Stimulated activated CD4-positive, alpha-beta T cell treated with anti-CD3 and anti-CD28 coated beads, Interleukin-2, amount 100 ng/mL, for 24 hours (primary cell): ENCODE measurements at regions not wholly inside any gene's neighbourhood (a gene's known extent, or its start where the extent isn't known, plus 50 kb on each side); places are given as distances from the start of the nearest gene placed in this dataset.
"Not testable (repeated sequence)": the region's sequence is repeated elsewhere in the genome, so short reads cannot be mapped to it uniquely, and the experiment has no call there.

ENCODE experiments used
- DNase-seq, 2 donors: peaks; one replicate each; pipeline ENCODE4 v3.0.0-alpha.2; 2020

DNA sequence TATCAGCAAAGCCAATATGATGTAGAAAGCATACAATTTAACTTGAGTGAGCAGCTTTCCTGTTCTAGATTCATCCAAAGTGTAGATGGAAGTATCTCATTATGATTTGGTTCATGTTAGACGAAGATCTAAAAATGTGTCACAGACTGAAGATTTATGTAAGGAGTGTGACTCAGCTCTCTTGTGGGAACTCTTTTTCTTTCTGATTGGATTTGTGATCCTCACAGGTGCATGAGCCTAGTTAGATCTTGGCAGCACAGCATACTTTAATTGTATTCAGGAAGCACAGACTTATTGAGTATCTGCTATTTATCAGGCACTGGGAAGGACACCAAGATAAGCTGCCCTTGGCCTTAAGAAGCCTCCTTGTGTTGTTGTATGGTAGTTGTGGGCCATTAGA lies 147.1 kb downstream of the C11orf91 start:
- no peak for DNase-seq

DNA sequence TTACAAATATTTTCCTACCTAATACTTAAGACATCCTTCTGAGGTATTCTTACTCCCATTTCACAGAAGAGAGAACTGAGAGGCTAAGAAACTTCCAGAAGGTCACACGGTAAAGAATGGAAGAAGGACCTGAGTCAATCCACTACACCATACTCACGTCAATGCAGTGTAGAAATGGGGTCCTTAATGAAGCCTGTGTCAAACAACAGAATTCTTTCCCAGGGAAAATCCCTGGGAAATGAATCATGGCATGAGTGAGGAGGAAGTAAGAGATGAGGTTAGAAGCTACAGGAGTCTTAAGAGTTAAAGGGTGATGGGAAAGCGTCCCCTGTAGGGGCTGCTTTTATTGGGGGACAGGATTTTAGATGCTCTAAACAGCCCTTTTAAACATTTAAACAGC lies 147.9 kb downstream of the C11orf91 start:
- DNase-seq = no peak

DNA sequence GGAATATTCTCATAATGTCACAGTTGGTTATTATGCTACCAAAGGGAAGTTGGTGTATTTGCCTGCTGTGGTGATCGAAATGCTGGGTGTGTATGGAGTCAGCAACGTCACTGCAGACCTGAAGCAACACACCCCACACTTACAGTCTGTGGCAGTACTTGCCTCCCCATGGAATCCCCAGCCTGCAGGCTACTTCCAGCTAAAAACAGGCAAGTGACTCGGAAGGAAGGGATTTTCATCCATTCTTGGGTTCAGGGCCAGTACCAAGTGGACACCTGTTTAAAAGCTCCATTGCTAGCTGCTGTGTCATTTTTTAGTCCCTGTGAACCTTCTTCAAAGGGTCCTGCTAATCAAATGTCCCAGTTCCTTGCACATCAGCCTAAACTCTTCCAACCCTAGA lies 149.6 kb downstream of the C11orf91 start:
- no peak for DNase-seq

DNA sequence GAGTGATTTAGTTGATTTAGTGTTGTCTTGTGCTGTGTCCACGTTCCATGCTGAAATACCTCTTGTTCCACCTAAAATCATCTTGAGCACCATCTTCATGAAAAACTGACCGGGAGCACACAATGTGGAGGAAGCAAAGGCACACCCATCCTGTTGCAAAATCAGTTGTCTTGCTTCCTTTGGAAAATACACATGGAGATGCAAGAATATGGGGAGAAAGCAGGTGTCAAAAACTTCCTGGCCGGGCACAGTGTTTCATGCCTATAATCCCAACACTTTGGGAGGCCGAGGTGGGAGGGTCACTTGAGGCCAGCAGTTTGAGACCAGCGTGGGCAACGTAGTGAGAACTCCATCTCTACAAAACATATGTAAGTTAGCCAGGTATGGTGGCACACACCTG lies 151.1 kb downstream of the C11orf91 start:
- DNase-seq = no peak

DNA sequence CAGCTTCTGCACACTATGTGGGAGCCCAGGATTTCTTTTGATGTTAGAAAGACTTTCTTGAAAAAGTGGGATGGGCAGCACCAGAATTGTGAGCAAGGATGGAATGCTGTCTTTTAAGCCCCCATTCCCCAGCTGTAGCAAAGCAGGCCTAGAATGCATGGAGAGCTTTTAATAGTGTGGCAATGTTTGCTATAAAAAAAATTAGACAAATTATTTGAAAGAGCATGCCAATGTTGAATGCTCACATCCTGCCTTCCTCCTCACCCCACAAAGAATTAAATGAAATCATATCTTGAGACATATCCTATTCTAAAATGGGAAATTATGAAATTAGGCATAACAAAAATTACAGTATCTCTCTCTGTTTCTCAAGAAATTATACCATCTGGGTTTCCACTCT lies 154.7 kb downstream of the C11orf91 start:
- DNase-seq = no peak

DNA sequence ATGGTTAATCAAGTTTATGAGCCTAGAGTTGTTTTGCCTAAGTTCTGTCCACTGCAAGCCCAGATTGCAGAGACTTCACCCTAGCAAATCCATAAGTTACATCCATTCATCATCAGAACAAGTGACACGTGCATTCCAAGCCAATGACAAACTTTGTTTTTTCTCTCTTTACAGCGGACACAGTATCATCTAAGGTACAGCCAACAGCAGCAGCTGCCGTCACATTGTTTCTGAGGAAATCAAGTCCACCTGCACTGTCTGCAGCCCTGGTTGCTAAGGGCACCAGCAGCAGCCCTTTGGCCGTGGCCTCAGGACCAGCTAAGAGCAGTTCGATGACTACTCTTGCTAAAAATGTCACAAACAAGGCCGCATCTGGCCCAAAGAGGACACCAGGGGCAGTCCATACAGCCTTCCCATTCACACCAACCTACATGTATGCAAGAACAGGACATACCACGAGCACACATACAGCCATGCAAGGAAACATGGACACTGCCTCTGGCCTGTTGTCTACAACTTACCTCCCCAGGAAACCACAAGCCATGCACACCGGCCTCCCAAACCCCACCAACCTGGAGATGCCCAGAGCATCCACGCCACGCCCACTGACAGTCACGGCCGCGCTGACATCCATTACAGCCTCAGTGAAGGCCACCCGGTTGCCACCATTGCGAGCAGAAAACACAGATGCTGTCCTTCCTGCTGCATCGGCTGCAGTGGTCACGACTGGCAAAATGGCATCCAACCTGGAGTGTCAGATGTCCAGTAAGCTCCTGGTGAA lies 155.8 kb downstream of the C11orf91 start:
- DNase-seq = no peak

DNA sequence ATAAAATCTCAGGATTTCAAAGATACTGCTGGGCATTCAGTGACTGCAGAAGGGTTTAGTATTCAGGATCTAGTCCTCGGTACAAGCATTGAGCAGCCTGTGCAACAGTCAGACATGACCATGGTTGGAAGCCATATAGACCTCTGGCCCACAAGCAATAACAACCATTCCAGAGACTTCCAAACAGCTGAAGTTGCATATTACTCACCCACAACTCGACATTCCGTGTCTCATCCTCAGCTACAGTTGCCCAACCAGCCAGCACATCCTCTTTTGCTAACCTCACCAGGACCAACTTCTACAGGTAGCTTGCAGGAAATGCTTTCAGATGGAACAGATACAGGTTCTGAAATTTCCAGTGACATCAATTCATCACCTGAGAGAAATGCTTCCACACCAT lies 156.8 kb downstream of the C11orf91 start:
- DNase-seq = no peak

DNA sequence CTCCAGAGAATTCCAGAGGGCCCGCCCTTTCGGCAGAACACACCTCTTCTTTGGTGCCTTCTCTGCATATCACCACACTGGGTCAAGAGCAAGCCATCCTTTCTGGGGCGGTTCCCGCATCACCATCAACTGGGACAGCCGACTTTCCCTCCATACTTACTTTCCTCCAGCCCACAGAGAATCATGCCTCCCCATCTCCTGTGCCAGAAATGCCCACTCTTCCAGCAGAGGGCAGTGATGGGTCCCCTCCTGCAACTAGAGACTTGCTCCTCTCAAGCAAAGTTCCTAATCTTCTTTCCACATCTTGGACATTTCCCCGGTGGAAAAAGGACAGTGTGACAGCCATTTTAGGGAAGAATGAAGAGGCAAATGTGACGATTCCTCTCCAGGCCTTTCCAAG lies 157.7 kb downstream of the C11orf91 start:
- DNase-seq = peak; percentile 48 to 57

DNA sequence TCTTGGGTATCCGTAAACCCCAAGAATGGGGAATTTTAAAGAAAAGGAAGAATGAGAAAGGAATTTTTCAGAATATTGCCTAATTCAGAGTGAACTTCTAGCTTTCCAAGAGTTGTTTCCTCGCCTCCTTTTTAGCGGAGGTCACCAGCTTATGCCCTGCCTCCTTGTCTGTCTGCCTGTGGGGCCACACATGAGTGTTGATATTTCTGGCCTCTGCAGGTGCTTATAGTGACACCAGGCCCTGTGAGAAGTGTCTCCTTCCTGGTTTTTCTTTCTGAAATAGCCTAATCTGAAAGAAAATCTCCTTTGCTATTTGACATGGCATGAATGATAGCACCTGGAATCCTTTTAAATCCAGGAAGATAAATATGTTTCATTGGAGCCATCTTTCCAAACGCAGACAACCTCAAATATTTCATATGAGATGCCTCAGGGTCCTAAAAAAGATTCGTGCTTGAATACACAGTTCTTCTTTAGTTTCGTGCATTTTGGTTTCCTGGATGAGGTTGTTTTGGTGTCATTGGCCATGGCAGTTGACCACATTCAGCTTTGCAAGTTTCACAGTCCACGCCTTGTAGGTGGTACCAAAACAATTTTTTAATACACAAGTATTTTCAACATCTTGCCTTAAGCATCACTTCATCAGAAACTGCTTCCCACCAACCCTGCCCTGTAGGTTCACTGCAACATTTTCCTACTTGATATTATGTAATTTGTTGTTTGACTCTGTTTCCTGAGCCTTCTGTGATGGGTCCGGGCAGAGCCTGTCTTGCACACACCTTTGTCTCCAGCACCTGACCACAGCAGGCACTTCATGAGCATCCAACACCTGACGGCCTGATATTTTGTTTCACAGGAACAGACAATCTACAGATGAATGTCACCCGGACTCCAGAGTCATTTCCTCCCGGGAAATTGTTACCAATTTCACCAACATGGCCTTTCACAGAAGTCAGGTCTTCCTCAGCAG lies 159.4 kb downstream of the C11orf91 start:
- no peak for DNase-seq

DNA sequence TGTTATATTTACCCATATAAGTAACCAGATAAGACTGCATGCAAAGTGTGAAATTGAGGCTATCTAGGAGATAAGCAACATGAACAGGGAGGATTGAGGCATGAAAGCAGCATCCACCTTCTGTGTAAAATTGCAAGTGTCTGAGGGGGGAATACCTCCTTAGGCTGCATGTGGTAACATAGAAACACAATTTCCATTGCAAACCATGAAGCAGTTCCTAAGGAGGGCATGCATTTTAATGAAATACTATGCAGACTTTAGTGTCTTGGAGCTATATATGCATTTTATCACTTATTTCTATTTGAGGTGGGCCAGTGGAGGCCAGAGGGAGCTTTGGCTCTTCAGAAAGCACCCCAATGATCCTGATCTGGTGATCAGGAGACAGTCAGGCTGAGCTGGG lies 160.2 kb downstream of the C11orf91 start:
- DNase-seq = no peak

DNA sequence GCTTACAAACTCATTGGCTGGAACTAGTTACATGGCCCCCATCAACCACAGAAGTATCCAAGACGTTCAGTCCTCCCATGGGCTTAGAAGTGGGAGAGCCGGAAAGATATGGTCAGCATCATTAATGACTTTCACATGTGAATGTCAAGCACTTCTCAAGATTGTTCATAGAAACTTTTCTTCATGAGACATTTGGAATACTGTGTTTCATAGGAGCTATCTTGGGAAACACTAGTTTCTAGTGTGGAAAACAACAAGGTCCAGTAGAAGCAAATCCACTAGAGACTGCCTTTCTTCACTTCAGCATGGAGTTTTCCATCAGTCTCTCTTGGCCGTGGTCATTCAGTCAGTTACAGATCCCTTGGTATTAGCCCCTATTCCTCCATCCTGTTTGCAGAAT lies 160.9 kb downstream of the C11orf91 start:
- DNase-seq = no peak

DNA sequence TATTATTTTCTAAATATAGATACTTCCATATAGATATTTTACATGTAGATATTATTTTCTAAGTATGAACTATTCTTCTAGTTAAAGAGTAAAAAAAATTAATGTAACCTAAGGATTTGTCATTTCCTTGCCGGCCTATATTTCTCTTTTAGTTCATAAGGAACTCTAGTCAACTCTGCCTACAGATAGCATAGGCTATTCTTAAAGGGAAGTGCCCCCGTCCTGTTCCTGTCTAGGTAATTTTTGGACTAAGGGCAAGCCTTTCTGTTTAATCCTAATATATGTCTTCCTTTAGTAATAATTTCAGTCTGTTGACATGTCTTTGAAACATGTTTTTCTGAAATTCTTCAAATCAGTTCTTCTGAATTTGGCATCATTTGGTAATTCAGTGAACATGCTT lies 161.9 kb downstream of the C11orf91 start:
- no peak for DNase-seq

DNA sequence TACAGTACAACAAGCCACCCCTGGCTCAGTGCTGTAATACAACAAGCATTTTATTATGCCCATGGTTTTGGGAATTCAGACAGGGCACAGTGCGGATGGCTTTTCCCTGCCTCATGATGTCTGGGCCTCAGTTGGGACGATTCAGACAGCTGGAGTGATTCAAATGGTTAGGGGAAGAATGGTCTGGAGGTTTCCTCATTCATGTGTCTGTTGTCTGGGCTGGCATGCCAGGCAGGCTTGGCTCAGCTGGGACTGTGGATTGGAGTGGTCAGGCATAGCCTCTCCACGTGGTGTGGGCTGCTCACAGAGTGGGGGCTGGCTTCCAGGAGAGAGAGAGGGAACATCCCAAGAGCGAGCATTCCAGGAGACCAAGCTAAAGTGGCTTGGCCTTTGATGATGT lies 164.4 kb downstream of the C11orf91 start:
- DNase-seq = no peak

DNA sequence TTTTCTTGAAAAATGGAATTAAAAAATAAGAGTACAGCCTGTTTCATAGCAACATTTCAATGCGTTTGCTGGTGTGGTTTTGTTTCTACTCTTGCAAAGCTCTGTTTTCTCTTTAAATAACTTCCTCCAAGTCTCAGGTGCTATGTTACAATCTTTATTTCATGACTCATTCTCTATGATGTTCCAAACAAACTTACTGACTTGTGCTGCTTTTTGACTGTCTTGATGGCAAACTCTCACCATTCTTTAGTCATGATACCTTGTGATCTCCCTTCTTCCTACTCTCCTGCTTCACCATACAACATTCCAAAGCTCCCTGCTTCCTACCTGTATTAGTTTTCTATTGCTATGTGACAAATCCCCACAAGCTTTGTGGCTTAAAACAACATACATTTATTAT lies 166.1 kb downstream of the C11orf91 start:
- no peak for DNase-seq

DNA sequence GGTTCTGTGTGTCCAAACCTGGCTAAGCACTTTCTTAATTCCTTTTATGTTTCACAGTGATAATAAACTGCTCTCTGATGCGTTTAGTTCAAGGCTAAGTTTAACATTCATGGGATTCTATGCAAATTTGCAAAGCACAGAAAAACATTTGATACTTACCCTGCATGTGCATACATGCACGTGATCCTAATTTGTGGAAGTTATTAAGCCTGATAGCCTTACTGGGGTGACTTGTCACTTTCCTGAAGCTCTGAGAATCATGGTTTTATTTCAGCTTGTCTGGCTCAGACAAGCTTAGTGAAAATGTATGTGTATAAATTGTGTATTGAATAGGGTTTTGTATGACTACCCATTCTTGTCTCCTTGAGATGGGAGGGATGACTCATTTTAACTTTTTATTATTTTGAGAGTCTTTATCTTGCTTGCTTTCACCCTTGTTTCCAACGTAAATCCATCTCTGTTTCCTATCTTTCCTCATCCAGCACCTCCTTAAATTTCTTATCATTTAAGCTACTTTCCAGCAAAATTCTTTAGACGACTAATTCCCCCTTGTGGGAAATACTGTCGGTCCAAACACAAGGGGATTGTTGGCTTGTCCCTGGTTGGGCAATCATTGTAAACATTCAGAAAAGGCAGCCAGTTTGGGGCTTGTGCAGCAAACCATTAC lies 167.1 kb downstream of the C11orf91 start:
- no peak for DNase-seq

DNA sequence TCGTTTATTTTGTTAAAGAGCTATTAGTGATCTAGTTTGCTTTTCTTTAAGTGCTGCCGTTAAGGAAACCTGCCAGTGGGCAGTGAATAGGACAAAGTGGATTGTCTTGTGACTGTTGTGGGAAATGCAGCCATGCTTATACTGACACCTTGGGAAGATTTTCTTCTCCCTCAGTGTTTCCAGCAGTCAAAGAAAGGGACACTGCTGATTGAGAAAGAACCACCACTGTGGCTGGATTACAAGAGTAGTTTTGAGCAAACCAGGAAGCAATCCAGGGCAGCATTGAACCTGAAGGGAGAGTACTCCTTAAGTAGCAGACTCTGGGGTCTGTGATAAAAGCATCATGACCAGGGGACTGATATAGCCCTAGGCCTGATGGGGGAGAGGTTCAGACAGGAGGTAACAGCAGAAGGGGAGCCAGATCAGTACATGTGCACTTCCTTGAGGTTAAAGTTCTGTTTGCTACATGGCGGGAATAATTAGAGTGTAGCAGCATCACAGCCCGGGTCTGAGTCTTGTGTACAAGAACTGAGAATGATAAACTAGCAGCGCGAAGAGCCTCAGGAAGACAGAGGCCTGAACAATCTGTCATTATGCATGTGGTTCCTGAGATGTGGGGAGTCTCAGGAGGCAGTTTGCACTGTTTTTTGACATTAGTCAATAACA lies 167.8 kb downstream of the C11orf91 start:
- DNase-seq = no peak

DNA sequence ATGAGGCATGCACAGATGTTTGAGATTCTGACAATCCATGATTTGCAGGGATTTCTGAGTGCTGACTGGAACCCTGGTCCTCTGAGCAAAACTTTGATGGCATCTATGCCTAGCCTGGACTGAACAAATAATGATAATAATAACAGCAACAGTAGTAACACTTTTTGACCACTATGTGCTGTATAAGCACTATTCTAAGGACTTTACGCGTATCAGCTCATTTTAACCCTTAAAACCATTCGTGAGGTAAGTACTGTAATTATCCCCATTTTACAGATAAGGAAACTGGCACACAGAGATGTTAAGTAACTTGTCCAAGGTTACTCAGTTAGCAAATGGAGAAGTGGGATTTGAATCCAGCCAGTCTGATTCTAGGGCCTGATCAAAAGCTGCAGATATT lies 168.4 kb downstream of the C11orf91 start:
- DNase-seq = no peak

DNA sequence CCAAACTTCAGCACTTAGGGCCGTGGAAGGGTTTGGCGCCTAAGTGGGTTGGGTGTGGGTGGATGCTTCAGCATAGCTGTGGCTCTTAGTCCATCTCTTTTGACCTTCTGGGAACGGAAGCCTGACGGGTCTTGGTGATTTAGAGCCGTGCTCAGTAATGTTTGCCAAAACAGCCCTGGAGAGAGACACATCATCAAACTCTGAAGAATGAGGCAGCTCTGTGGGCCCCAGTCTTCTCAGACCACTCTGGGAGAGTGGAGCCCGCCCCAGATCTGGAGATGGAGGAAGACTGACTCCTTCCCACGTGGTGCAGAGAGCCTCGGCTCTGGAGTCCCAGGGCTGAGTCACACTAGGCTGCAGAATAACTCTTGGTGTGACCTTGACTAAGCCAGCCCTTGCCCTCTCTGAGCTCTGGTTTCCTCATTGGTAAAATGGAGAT lies 168.9 kb downstream of the C11orf91 start:
- no peak for DNase-seq

DNA sequence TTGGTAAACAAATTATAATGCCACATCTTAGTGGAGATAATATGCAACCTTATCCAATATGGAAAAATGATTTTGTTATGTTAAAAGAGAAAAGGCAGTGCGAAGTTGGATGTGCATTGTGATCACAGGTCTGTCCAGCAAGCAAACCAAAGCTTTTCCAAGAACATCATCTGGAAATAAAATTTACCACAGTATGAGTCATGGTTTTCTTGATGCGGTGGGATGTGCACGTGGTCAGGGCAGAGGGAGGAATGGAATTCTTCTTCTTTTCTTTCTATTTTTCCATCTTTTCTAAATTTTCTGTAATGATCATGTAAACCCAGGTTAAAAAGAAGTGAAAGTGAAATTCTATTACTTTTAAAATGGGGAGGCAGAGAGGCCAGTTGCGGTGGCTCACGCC lies 169.8 kb downstream of the C11orf91 start:
- DNase-seq = no peak

DNA sequence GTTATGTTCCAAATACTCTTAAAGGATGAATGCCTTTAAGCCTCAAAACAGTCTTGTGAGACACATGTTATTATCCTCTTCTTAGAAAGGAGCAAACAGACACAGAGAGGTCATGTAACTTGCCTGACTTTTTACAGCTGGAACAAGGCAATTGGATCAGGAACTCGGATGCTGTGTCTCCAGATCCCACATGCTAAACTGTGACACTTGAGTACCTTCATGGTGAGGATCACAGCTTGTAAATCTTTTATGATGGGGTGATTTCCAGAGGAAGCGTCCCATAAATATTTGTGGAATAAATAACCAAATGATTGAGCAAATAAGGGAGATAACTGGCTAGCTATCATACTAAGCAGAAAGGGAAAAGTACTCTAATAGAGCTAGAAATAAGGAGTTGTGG lies 171.2 kb downstream of the C11orf91 start:
- DNase-seq = no peak

DNA sequence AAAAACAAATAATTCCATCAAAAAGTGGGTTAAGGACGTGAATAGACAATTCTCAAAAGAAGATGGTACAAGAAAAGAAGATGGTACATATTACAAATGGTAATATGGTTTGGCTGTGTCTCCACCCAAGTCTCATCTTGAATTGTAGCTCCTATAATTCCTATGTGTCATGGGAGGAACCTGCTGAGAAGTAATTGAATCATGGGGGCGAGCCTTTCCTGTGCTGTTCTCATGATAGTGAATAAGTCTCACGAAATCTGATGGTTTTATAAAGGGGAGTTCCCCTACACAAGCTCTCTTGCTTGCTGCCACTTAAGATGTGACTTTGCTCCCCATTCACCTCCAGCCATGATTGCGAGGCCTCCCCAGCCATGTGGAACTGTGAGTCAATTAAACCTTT lies 172.9 kb downstream of the C11orf91 start:
- DNase-seq = not testable (repeated sequence)

DNA sequence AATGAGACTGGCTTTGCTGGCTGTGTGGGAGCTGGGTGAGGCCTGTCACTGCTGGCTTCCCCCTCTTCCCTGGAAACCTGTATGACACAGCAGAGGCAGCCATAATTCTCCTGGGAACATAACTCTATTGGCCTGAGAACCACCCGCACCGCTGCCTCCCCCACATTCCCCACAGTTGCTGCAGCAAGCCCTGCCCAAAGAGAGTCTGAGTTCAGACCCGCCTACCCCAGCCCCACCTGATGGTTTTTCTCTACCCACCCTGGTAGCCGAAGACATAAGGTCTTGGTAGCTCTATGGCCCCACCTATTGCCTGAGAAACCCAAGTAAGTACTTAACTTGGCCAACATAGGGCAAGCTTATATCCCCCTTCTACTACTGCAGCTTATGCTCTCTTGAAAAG lies 174.8 kb downstream of the C11orf91 start:
- no peak for DNase-seq

DNA sequence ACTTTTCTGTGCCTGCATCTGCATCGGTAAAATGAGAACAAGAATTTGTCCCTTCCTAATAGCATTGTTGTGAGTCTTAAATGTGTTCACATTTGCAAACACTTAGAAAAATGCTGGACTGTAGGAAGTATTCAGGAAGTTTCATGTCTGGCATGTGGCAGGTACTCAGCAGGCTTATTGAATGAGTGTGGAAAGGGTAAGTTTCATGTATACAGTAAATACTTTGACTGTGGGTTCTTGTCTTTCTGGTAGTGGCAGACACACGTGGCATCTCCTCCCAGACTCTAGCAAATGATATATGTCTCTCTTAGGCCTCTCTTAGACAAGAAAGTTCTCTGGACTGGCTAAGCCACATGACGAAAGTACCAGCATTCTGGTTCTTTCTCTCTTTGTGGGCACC lies 179.2 kb downstream of the C11orf91 start:
- no peak for DNase-seq
